GM18519 (cell line): ENCODE measurements at regions not wholly inside any gene's neighbourhood (a gene's known extent, or its start where the extent isn't known, plus 50 kb on each side); places are given as distances from the start of the nearest gene placed in this dataset.

Source experiments
- ATAC-seq: cut with Tn5 transposase; IDR thresholded peaks from one replicate; pipeline ENCODE4 v1.9.1; 2021; ENCODE audit warnings: mild to moderate bottlenecking, moderate library complexity; ENCODE audit not compliant: unreplicated experiment, low FRiP score

GRCh38 chr6:9977411-9977810, 437.5 kb downstream of the TFAP2A start:
- ATAC-seq: no peak

GRCh38 chr6:9961646-9962045, 453.2 kb downstream of the TFAP2A start:
- ATAC-seq: no peak

- no peak for ATAC-seq
Observed at GRCh38 chr6:9957215-9957759, 457.6 kb downstream of the TFAP2A start.

GRCh38 chr6:9948678-9949077, 466.2 kb downstream of the TFAP2A start:
- ATAC-seq: no peak

GRCh38 chr6:9943986-9944385, 470.9 kb downstream of the TFAP2A start:
- ATAC-seq: no peak

GRCh38 chr6:9943026-9943425, 471.8 kb downstream of the TFAP2A start:
- no peak for ATAC-seq

- no peak for ATAC-seq
Observed at GRCh38 chr6:9942131-9942530, 472.7 kb downstream of the TFAP2A start.

- ATAC-seq: no peak
Observed at GRCh38 chr6:9938801-9939200, 476.1 kb downstream of the TFAP2A start.

- ATAC-seq: no peak
Observed at GRCh38 chr6:9937031-9937763, 477.7 kb downstream of the TFAP2A start.

- no peak for ATAC-seq
Observed at GRCh38 chr6:9936551-9936950, 478.3 kb downstream of the TFAP2A start.

GRCh38 chr6:9933677-9934076, 481.2 kb downstream of the TFAP2A start:
- no peak for ATAC-seq

- no peak for ATAC-seq
Observed at GRCh38 chr6:9927275-9927674, 487.6 kb downstream of the TFAP2A start.

- no peak for ATAC-seq
Observed at GRCh38 chr6:9924971-9925370, 489.9 kb downstream of the TFAP2A start.

- no peak for ATAC-seq
Observed at GRCh38 chr6:9921366-9921765, 493.5 kb downstream of the TFAP2A start.

GRCh38 chr6:9914951-9915350, 499.9 kb downstream of the TFAP2A start:
- ATAC-seq: no peak

GRCh38 chr6:9901376-9901775, 513.5 kb downstream of the TFAP2A start:
- ATAC-seq: no peak

GRCh38 chr6:9896806-9897205, 518.1 kb downstream of the TFAP2A start:
- no peak for ATAC-seq

GRCh38 chr6:9890893-9891292, 524.0 kb downstream of the TFAP2A start:
- ATAC-seq: no peak

- ATAC-seq: no peak
Observed at GRCh38 chr6:9890469-9890868, 524.4 kb downstream of the TFAP2A start.

- ATAC-seq: no peak
Observed at GRCh38 chr6:9878535-9878934, 536.3 kb downstream of the TFAP2A start.

- no peak for ATAC-seq
Observed at GRCh38 chr6:9875605-9876353, 539.1 kb downstream of the TFAP2A start.
